GM10266 (cell line): ENCODE measurements at regions not wholly inside any gene's neighbourhood (a gene's known extent, or its start where the extent isn't known, plus 50 kb on each side); places are given as distances from the start of the nearest gene placed in this dataset.

ENCODE experiments used
- DNase-seq: peaks from one replicate; pipeline ENCODE4 v3.0.0; 2012; ENCODE audit errors: extremely low spot score
- CTCF ChIP-seq: IDR thresholded peaks from 2 replicates; pipeline ENCODE4 v1.5.1; 2012; ENCODE audit warnings: mild to moderate bottlenecking, low read depth; ENCODE audit not compliant: control insufficient read depth, insufficient read depth; ENCODE audit errors: missing control alignments

GRCh38 chr18:46275370-46275769 lies 171.2 kb downstream of the HAUS1 start:
- DNase-seq: no peak
- TF ChIP-seq CTCF: no peak

DNA sequence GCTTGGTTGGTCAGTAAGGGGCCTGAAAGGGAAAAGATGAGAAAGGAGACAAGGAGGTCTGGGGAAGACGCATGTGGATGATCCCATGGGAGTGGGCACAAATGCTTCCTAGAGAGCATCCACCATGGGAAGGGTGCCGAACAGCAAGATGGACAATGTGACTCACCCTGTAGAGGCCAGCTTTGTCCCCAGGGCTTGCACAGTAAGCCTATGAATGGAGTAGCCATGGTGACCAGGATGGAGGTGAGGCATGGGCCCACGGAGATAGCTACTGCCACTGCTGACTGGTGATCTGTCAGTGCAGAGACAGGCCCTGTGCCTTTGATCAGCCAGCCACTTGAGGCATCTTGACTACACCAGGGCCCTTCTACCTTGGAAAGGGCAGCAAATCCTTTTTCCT lies 172.6 kb downstream of the HAUS1 start:
- DNase-seq: no peak
- TF ChIP-seq CTCF: no peak

GRCh38 chr18:46278481-46279465 lies 174.6 kb downstream of the HAUS1 start:
- no peak for TF ChIP-seq CTCF
- DNase-seq: no peak

DNA sequence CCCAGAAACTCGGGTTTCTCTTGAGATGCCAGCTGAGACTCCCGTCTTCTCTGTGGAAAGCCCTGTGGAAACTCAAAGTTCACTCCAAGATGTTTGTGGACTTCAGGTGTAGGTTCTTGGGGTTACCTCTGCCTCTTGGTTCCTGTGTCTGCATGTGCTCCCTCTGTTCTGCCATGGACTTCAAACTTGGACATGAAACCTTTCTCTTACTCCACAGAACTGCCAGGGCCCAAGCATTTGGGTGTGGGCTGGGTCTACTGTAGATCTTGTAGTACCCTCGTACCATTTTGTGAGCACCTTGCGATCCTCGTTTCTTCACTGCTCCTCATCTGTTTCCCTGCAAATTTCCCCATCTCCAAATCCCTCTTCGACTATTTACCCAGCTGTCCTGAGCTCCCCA lies 175.5 kb downstream of the HAUS1 start:
- no peak for TF ChIP-seq CTCF
- no peak for DNase-seq

- TF ChIP-seq CTCF: peak; percentile 84
- peak; percentile 67 for DNase-seq
Observed at GRCh38 chr18:46281185-46282176, 177.3 kb downstream of the HAUS1 start.

GRCh38 chr18:46282177-46282570 lies 178.0 kb downstream of the HAUS1 start:
- no peak for DNase-seq
- no peak for TF ChIP-seq CTCF
